GM23338 (cell line): ENCODE measurements at regions not wholly inside any gene's neighbourhood (a gene's known extent, or its start where the extent isn't known, plus 50 kb on each side); places are given as distances from the start of the nearest gene placed in this dataset.

Source experiments
- ATAC-seq: fragments of 200-7000 bp; cut with Tn5 transposase; 3 replicates; pipeline ENCODE4 v1.9.1; 2020
- DNase-seq: peaks from one replicate; pipeline ENCODE4 v3.0.0-alpha.2; 2015; ENCODE audit warnings: low spot score
- H2AFZ ChIP-seq: fragments of 200-600 bp; sonication (generic); 2 replicates; pipeline ENCODE4 v1.8.0; 2016; ENCODE audit warnings: antibody characterized with exemption, mild to moderate bottlenecking, moderate library complexity
- H3F3A ChIP-seq: fragments of 200-600 bp; sonication (generic); replicated peaks from 2 replicates; pipeline ENCODE4 v1.8.0; 2017; ENCODE audit warnings: antibody characterized with exemption, mixed run types, low read depth
- H3K27ac ChIP-seq: fragments of 200-600 bp; sonication (generic); 2 replicates; pipeline ENCODE4 v1.6.1; 2016; ENCODE audit warnings: low read depth
- H3K27me3 ChIP-seq: fragments of 200-600 bp; sonication (generic); 2 replicates; pipeline ENCODE4 v1.8.0; 2016; ENCODE audit warnings: mild to moderate bottlenecking, mixed run types, moderate library complexity; ENCODE audit not compliant: insufficient read depth
- H3K36me3 ChIP-seq: fragments of 200-600 bp; sonication (generic); 2 replicates; pipeline ENCODE4 v1.8.0; 2016; ENCODE audit warnings: mild to moderate bottlenecking; ENCODE audit not compliant: insufficient read depth
- H3K4me1 ChIP-seq: fragments of 200-600 bp; sonication (generic); 2 replicates; pipeline ENCODE4 v1.8.0; 2016; ENCODE audit warnings: mild to moderate bottlenecking, moderate library complexity; ENCODE audit not compliant: insufficient read depth
- H3K4me2 ChIP-seq: fragments of 200-600 bp; sonication (generic); 2 replicates; pipeline ENCODE4 v1.7.1; 2017; ENCODE audit warnings: mixed run types
- H3K4me3 ChIP-seq: fragments of 200-600 bp; sonication (generic); 2 replicates; pipeline ENCODE4 v1.6.1; 2016; ENCODE audit warnings: mixed run types
- H3K79me2 ChIP-seq: fragments of 200-600 bp; sonication (generic); replicated peaks from 2 replicates; pipeline ENCODE4 v1.8.0; 2017; ENCODE audit warnings: mild to moderate bottlenecking; ENCODE audit not compliant: insufficient read depth
- H3K9me2 ChIP-seq: fragments of 200-600 bp; sonication (generic); 2 replicates; pipeline ENCODE4 v1.8.0; 2017; ENCODE audit not compliant: insufficient read depth
- H4K20me1 ChIP-seq: fragments of 200-600 bp; sonication (generic); replicated peaks from 2 replicates; pipeline ENCODE4 v1.8.0; 2017; ENCODE audit warnings: mild to moderate bottlenecking; ENCODE audit not compliant: insufficient read depth
- H3K27ac Mint-ChIP-seq: 2 replicates; pipeline ENCODE4 v1.8.0; 2020; ENCODE audit warnings: inconsistent platforms, mild to moderate bottlenecking, moderate library complexity, mixed read lengths
- H3K27me3 Mint-ChIP-seq: 3 replicates; pipeline ENCODE4 v1.8.0; 2022; ENCODE audit warnings: low read depth, mild to moderate bottlenecking, moderate library complexity, mixed read lengths, inconsistent platforms; ENCODE audit not compliant: insufficient read depth, poor library complexity
- H3K36me3 Mint-ChIP-seq: 3 replicates; pipeline ENCODE4 v1.8.0; 2021; ENCODE audit warnings: low read depth, mild to moderate bottlenecking, inconsistent platforms, moderate library complexity, mixed read lengths
- H3K4me1 Mint-ChIP-seq: 3 replicates; pipeline ENCODE4 v1.8.0; 2020; ENCODE audit warnings: mild to moderate bottlenecking, inconsistent platforms, mixed read lengths
- H3K4me3 Mint-ChIP-seq: 3 replicates; pipeline ENCODE4 v1.8.0; 2021; ENCODE audit warnings: moderate library complexity, mild to moderate bottlenecking, inconsistent platforms, mixed read lengths
- H3K9me3 Mint-ChIP-seq: 3 replicates; pipeline ENCODE4 v1.8.0; 2020; ENCODE audit warnings: moderate library complexity, mild to moderate bottlenecking, inconsistent platforms, mixed read lengths
- CREB1 ChIP-seq: fragments of 250-450 bp; sonication (Bioruptor Pico); IDR thresholded peaks from 2 replicates; pipeline ENCODE4 v1.5.0; 2020; ENCODE audit warnings: low read depth, mild to moderate bottlenecking, moderate library complexity
- ETS1 ChIP-seq: IDR thresholded peaks from 2 replicates; pipeline ENCODE4 v1.6.1; 2016; ENCODE audit warnings: antibody characterized with exemption
- EZH2 ChIP-seq: fragments of 200-600 bp; sonication (generic); IDR thresholded peaks from one replicate; pipeline ENCODE4 v1.8.0; 2017; ENCODE audit warnings: antibody characterized with exemption, mild to moderate bottlenecking, low read depth; ENCODE audit not compliant: unreplicated experiment
- EZH2phosphoT487 ChIP-seq: fragments of 200-600 bp; sonication (generic); IDR thresholded peaks from one replicate; pipeline ENCODE4 v1.8.1; 2018; ENCODE audit warnings: antibody characterized with exemption; ENCODE audit not compliant: unreplicated experiment
- JUNB ChIP-seq: IDR thresholded peaks from one replicate; pipeline ENCODE4 v1.6.1; 2016; ENCODE audit warnings: antibody characterized with exemption; ENCODE audit not compliant: unreplicated experiment
- NANOG ChIP-seq: IDR thresholded peaks from 2 replicates; pipeline ENCODE4 v1.6.1; 2016; ENCODE audit warnings: antibody characterized with exemption, borderline replicate concordance
- POLR2AphosphoS5 ChIP-seq: IDR thresholded peaks from 2 replicates; pipeline ENCODE4 v1.6.1; 2016; ENCODE audit warnings: antibody characterized with exemption, low read depth
- STAT1 ChIP-seq: IDR thresholded peaks from one replicate; pipeline ENCODE4 v1.6.1; 2016; ENCODE audit warnings: antibody characterized with exemption; ENCODE audit not compliant: unreplicated experiment
- ZNF114 ChIP-seq: fragments of 250-450 bp; sonication (Bioruptor Pico); IDR thresholded peaks from 2 replicates; pipeline ENCODE4 v1.5.0; 2020; ENCODE audit warnings: mild to moderate bottlenecking, moderate library complexity
- ZNF331 ChIP-seq: fragments of 250-450 bp; sonication (Bioruptor Pico); IDR thresholded peaks from 2 replicates; pipeline ENCODE4 v1.5.0; 2020; ENCODE audit warnings: low read depth, mild to moderate bottlenecking, moderate library complexity
- ZNF462 ChIP-seq: fragments of 250-450 bp; sonication (Bioruptor Pico); IDR thresholded peaks from 2 replicates; pipeline ENCODE4 v1.5.0; 2020; ENCODE audit warnings: mild to moderate bottlenecking, moderate library complexity
- TF ChIP-seq, protein P1 (sequence below), 2 experiments: fragments of 200-600 bp in 1 of 2; sonication (generic) in 1 of 2; conservative IDR thresholded peaks; 2 replicates each; pipeline versions ENCODE4 v1.5.1 to v1.6.1; 2016 to 2017; ENCODE audit warnings: antibody characterized with exemption in 2 of 2, low read depth in 2 of 2, mild to moderate bottlenecking in 2 of 2, moderate library complexity in 1 of 2
- TF ChIP-seq, protein P2 (sequence below): IDR thresholded peaks from one replicate; pipeline ENCODE4 v1.6.1; 2018; ENCODE audit warnings: antibody characterized with exemption; ENCODE audit not compliant: unreplicated experiment

- H3K36me3 Mint-ChIP-seq, result no peaks in the 10 kb centered on the region
- H3K27me3 ChIP-seq, result no peaks in the 10 kb centered on the region
- H3K27ac ChIP-seq, result no peak overlapping the region
- ATAC-seq (no peak), DNase-seq (no peak)
- no peak overlapping the region for H3K27ac Mint-ChIP-seq
- H3K4me3 Mint-ChIP-seq, result no peak overlapping the region
- no peak overlapping the region for H3K4me2 ChIP-seq
- no peak overlapping the region for H3K4me3 ChIP-seq
- TF ChIP-seq ZNF462 (CRISPR knock-in tag) (no peak), ZNF331 (CRISPR knock-in tag) (no peak), ETS1 (no peak), NANOG (no peak), POLR2AphosphoS5 (no peak), CREB1 (no peak), ZNF114 (CRISPR knock-in tag) (no peak), JUNB (no peak), EZH2 (no peak), STAT1 (no peak), EZH2phosphoT487 (no peak)
- TF ChIP-seq, protein P1, sequence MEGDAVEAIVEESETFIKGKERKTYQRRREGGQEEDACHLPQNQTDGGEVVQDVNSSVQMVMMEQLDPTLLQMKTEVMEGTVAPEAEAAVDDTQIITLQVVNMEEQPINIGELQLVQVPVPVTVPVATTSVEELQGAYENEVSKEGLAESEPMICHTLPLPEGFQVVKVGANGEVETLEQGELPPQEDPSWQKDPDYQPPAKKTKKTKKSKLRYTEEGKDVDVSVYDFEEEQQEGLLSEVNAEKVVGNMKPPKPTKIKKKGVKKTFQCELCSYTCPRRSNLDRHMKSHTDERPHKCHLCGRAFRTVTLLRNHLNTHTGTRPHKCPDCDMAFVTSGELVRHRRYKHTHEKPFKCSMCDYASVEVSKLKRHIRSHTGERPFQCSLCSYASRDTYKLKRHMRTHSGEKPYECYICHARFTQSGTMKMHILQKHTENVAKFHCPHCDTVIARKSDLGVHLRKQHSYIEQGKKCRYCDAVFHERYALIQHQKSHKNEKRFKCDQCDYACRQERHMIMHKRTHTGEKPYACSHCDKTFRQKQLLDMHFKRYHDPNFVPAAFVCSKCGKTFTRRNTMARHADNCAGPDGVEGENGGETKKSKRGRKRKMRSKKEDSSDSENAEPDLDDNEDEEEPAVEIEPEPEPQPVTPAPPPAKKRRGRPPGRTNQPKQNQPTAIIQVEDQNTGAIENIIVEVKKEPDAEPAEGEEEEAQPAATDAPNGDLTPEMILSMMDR (conservative IDR thresholded peaks at IDR 0.05; ENCODE audit: low read depth in 2 of 2), result no peak
- TF ChIP-seq, protein P2, sequence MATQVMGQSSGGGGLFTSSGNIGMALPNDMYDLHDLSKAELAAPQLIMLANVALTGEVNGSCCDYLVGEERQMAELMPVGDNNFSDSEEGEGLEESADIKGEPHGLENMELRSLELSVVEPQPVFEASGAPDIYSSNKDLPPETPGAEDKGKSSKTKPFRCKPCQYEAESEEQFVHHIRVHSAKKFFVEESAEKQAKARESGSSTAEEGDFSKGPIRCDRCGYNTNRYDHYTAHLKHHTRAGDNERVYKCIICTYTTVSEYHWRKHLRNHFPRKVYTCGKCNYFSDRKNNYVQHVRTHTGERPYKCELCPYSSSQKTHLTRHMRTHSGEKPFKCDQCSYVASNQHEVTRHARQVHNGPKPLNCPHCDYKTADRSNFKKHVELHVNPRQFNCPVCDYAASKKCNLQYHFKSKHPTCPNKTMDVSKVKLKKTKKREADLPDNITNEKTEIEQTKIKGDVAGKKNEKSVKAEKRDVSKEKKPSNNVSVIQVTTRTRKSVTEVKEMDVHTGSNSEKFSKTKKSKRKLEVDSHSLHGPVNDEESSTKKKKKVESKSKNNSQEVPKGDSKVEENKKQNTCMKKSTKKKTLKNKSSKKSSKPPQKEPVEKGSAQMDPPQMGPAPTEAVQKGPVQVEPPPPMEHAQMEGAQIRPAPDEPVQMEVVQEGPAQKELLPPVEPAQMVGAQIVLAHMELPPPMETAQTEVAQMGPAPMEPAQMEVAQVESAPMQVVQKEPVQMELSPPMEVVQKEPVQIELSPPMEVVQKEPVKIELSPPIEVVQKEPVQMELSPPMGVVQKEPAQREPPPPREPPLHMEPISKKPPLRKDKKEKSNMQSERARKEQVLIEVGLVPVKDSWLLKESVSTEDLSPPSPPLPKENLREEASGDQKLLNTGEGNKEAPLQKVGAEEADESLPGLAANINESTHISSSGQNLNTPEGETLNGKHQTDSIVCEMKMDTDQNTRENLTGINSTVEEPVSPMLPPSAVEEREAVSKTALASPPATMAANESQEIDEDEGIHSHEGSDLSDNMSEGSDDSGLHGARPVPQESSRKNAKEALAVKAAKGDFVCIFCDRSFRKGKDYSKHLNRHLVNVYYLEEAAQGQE, result no peak
- H3K79me2 ChIP-seq, result no peaks in the 10 kb centered on the region
- no peaks in the 10 kb centered on the region for H3K9me3 Mint-ChIP-seq
- no peaks in the 10 kb centered on the region for H3F3A ChIP-seq
- no peak overlapping the region for H2AFZ ChIP-seq
- peaks cover 20% of the 10 kb centered on the region for H3K4me1 Mint-ChIP-seq
- H3K4me1 ChIP-seq, result peaks cover 13% of the 10 kb centered on the region
- H3K9me2 ChIP-seq, result 0 out of 2 replicates have a peak, but pooled peaks cover 3% of the 10 kb centered on the region
- no peaks in the 10 kb centered on the region for H3K36me3 ChIP-seq
- no peaks in the 10 kb centered on the region for H3K27me3 Mint-ChIP-seq
- no peaks in the 10 kb centered on the region for H4K20me1 ChIP-seq
These were observed 52.5 kb upstream of the SUCLG2 start for GRCh38 chr3:67706934-67707333.
